ENCODE measurements at regions not wholly inside any gene's neighbourhood (a gene's known extent, or its start where the extent isn't known, plus 50 kb on each side); places are given as distances from the start of the nearest gene placed in this dataset.

DNA sequence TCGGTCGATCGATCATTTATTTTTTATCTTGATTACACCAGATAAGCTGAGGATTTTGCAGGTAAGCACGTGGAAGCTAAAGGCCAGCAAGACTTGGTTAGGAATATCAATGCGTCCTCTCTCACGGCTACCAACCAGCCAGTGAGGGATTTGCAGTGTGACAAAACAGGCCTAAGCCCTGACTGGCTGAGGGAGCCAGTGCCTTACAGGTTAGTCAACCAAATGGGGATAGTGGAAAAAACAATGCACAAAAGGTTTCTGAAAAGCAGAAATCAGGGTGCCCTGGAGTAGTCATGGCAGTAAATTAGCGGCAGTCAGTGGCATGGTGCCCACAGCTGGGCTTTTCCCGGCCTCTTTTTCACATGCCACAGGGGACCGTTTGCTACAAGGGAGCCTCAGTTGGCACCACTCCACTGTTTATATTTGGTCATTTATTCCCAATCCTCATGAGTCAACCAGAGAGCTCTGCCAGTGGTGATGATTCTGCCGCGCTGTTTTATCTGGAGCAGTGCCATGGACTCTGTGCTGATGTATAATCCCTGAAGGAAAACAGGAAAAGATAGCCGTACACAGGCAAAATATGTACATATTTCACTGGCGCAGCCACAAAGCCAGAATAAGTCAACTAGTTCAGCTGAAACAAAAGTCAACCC, 167.6 kb downstream of the RHOU start (continued):
- TF ChIP-seq, protein P1, sequence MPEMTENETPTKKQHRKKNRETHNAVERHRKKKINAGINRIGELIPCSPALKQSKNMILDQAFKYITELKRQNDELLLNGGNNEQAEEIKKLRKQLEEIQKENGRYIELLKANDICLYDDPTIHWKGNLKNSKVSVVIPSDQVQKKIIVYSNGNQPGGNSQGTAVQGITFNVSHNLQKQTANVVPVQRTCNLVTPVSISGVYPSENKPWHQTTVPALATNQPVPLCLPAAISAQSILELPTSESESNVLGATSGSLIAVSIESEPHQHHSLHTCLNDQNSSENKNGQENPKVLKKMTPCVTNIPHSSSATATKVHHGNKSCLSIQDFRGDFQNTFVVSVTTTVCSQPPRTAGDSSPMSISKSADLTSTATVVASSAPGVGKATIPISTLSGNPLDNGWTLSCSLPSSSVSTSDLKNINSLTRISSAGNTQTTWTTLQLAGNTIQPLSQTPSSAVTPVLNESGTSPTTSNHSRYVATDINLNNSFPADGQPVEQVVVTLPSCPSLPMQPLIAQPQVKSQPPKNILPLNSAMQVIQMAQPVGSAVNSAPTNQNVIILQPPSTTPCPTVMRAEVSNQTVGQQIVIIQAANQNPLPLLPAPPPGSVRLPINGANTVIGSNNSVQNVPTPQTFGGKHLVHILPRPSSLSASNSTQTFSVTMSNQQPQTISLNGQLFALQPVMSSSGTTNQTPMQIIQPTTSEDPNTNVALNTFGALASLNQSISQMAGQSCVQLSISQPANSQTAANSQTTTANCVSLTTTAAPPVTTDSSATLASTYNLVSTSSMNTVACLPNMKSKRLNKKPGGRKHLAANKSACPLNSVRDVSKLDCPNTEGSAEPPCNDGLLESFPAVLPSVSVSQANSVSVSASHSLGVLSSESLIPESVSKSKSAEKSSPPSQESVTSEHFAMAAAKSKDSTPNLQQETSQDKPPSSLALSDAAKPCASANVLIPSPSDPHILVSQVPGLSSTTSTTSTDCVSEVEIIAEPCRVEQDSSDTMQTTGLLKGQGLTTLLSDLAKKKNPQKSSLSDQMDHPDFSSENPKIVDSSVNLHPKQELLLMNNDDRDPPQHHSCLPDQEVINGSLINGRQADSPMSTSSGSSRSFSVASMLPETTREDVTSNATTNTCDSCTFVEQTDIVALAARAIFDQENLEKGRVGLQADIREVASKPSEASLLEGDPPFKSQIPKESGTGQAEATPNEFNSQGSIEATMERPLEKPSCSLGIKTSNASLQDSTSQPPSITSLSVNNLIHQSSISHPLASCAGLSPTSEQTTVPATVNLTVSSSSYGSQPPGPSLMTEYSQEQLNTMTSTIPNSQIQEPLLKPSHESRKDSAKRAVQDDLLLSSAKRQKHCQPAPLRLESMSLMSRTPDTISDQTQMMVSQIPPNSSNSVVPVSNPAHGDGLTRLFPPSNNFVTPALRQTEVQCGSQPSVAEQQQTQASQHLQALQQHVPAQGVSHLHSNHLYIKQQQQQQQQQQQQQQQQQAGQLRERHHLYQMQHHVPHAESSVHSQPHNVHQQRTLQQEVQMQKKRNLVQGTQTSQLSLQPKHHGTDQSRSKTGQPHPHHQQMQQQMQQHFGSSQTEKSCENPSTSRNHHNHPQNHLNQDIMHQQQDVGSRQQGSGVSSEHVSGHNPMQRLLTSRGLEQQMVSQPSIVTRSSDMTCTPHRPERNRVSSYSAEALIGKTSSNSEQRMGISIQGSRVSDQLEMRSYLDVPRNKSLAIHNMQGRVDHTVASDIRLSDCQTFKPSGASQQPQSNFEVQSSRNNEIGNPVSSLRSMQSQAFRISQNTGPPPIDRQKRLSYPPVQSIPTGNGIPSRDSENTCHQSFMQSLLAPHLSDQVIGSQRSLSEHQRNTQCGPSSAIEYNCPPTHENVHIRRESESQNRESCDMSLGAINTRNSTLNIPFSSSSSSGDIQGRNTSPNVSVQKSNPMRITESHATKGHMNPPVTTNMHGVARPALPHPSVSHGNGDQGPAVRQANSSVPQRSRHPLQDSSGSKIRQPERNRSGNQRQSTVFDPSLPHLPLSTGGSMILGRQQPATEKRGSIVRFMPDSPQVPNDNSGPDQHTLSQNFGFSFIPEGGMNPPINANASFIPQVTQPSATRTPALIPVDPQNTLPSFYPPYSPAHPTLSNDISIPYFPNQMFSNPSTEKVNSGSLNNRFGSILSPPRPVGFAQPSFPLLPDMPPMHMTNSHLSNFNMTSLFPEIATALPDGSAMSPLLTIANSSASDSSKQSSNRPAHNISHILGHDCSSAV (CRISPR knock-in tag; IDR thresholded peaks at IDR 0.05; ENCODE audit: borderline replicate concordance) = no peak
- TF ChIP-seq SIX1 (CRISPR knock-in tag; IDR thresholded peaks at IDR 0.05; ENCODE audit: borderline replicate concordance) (no peak), ZNF354B (CRISPR knock-in tag; IDR thresholded peaks at IDR 0.05) (no peak), SMARCC2 (IDR thresholded peaks at IDR 0.05) (no peak), ZNF180 (CRISPR knock-in tag; IDR thresholded peaks at IDR 0.05; ENCODE audit: borderline replicate concordance, low read depth) (no peak), PITX1 (CRISPR knock-in tag; IDR thresholded peaks at IDR 0.05) (peak; percentile 84), SALL1 (CRISPR knock-in tag; IDR thresholded peaks at IDR 0.05) (peak; percentile 91), HNRNPL (IDR thresholded peaks at IDR 0.05; ENCODE audit: low read depth, low read length) (peak; percentile 82; the same call in 1 of the 2 replicates), GTF2F1 (IDR thresholded peaks at IDR 0.05; ENCODE audit: low read length) (no peak), MIER2 (CRISPR knock-in tag; IDR thresholded peaks at IDR 0.05) (peak; percentile 19; the same call in 1 of the 2 replicates), GABPB1 (CRISPR knock-in tag; IDR thresholded peaks at IDR 0.05) (no peak), MIER3 (CRISPR knock-in tag; IDR thresholded peaks at IDR 0.05; ENCODE audit: borderline replicate concordance) (no peak)
- TF ChIP-seq, protein P2, sequence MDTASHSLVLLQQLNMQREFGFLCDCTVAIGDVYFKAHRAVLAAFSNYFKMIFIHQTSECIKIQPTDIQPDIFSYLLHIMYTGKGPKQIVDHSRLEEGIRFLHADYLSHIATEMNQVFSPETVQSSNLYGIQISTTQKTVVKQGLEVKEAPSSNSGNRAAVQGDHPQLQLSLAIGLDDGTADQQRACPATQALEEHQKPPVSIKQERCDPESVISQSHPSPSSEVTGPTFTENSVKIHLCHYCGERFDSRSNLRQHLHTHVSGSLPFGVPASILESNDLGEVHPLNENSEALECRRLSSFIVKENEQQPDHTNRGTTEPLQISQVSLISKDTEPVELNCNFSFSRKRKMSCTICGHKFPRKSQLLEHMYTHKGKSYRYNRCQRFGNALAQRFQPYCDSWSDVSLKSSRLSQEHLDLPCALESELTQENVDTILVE (CRISPR knock-in tag; IDR thresholded peaks at IDR 0.05) = no peak
- TF ChIP-seq, protein P3, sequence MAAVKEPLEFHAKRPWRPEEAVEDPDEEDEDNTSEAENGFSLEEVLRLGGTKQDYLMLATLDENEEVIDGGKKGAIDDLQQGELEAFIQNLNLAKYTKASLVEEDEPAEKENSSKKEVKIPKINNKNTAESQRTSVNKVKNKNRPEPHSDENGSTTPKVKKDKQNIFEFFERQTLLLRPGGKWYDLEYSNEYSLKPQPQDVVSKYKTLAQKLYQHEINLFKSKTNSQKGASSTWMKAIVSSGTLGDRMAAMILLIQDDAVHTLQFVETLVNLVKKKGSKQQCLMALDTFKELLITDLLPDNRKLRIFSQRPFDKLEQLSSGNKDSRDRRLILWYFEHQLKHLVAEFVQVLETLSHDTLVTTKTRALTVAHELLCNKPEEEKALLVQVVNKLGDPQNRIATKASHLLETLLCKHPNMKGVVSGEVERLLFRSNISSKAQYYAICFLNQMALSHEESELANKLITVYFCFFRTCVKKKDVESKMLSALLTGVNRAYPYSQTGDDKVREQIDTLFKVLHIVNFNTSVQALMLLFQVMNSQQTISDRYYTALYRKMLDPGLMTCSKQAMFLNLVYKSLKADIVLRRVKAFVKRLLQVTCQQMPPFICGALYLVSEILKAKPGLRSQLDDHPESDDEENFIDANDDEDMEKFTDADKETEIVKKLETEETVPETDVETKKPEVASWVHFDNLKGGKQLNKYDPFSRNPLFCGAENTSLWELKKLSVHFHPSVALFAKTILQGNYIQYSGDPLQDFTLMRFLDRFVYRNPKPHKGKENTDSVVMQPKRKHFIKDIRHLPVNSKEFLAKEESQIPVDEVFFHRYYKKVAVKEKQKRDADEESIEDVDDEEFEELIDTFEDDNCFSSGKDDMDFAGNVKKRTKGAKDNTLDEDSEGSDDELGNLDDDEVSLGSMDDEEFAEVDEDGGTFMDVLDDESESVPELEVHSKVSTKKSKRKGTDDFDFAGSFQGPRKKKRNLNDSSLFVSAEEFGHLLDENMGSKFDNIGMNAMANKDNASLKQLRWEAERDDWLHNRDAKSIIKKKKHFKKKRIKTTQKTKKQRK (IDR thresholded peaks at IDR 0.05; ENCODE audit: low read length) = no peak
- TF ChIP-seq, protein P4, sequence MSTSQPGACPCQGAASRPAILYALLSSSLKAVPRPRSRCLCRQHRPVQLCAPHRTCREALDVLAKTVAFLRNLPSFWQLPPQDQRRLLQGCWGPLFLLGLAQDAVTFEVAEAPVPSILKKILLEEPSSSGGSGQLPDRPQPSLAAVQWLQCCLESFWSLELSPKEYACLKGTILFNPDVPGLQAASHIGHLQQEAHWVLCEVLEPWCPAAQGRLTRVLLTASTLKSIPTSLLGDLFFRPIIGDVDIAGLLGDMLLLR (CRISPR knock-in tag; IDR thresholded peaks at IDR 0.05) = no peak

Data from HepG2 (cell line).